Nephron progenitor cell (in vitro differentiated cells): ENCODE measurements at regions not wholly inside any gene's neighbourhood (a gene's known extent, or its start where the extent isn't known, plus 50 kb on each side); places are given as distances from the start of the nearest gene placed in this dataset.

ENCODE experiments used
- DNase-seq: peaks from one replicate; pipeline ENCODE4 v3.0.0; 2021
- H3K27ac Mint-ChIP-seq: 2 replicates; pipeline ENCODE4 v1.8.0; 2021; ENCODE audit warnings: mild to moderate bottlenecking, moderate library complexity, mixed read lengths
- H3K27me3 Mint-ChIP-seq: 2 replicates; pipeline ENCODE4 v1.8.0; 2021; ENCODE audit warnings: mild to moderate bottlenecking, low read depth, mixed read lengths; ENCODE audit not compliant: poor library complexity
- H3K36me3 Mint-ChIP-seq: 2 replicates; pipeline ENCODE4 v1.8.0; 2021; ENCODE audit warnings: low read depth, mixed read lengths
- H3K4me1 Mint-ChIP-seq: 2 replicates; pipeline ENCODE4 v1.8.0; 2021; ENCODE audit warnings: mixed read lengths
- H3K4me3 Mint-ChIP-seq: 2 replicates; pipeline ENCODE4 v1.8.0; 2021; ENCODE audit warnings: mild to moderate bottlenecking, moderate library complexity, mixed read lengths
- H3K9me3 Mint-ChIP-seq: 2 replicates; pipeline ENCODE4 v1.8.0; 2021; ENCODE audit warnings: mild to moderate bottlenecking, moderate library complexity, mixed read lengths
- TF ChIP-seq, protein P1 (sequence below): fragments of 200-600 bp; sonication (generic); IDR thresholded peaks from 2 replicates; pipeline ENCODE4 v1.5.0; 2021; ENCODE audit warnings: antibody characterized with exemption

DNA sequence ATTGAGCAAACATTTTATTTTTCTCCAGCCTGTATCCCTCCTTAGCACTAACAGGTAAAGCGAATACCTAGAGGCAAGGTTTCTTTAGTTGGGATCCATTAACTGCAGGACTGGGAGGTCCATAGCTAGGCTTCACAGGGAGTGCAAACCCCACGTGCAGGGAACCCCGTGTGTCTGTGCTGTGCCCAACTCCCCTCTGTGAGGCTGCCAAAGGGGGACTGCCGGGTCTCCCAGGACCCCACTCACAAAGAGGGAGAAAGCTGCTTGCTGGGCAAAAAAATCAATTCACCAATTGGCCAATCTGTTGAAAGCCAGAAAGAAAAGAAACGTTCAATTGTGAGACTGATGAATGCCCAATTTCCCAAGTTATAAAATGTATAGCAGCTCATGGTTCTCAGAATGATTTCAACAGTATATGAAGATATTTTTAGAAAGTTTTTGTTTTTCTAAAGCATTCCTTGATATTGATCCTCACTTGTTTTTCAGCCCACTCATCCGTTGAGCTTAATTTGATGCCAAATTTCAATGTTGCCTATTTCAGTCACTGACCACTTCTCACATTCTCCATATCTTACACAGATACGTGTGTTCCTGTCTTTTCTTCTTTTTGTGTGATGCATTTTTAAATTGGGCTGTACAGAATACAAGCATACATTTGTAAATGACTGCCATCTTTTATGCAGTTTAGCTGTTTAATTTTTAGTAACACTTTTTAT, 202.7 kb upstream of the PRSS58 start:
- H3K4me1 Mint-ChIP-seq, result no peaks in the 10 kb centered on the region
- no peak for DNase-seq
- H3K36me3 Mint-ChIP-seq, result no peaks in the 10 kb centered on the region
- H3K27ac Mint-ChIP-seq, result no peak overlapping the region
- no peaks in the 10 kb centered on the region for H3K9me3 Mint-ChIP-seq
- TF ChIP-seq, protein P1, sequence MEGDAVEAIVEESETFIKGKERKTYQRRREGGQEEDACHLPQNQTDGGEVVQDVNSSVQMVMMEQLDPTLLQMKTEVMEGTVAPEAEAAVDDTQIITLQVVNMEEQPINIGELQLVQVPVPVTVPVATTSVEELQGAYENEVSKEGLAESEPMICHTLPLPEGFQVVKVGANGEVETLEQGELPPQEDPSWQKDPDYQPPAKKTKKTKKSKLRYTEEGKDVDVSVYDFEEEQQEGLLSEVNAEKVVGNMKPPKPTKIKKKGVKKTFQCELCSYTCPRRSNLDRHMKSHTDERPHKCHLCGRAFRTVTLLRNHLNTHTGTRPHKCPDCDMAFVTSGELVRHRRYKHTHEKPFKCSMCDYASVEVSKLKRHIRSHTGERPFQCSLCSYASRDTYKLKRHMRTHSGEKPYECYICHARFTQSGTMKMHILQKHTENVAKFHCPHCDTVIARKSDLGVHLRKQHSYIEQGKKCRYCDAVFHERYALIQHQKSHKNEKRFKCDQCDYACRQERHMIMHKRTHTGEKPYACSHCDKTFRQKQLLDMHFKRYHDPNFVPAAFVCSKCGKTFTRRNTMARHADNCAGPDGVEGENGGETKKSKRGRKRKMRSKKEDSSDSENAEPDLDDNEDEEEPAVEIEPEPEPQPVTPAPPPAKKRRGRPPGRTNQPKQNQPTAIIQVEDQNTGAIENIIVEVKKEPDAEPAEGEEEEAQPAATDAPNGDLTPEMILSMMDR, result no peak
- H3K27me3 Mint-ChIP-seq, result peaks cover 9% of the 10 kb centered on the region
- H3K4me3 Mint-ChIP-seq, result no peak overlapping the region

DNA sequence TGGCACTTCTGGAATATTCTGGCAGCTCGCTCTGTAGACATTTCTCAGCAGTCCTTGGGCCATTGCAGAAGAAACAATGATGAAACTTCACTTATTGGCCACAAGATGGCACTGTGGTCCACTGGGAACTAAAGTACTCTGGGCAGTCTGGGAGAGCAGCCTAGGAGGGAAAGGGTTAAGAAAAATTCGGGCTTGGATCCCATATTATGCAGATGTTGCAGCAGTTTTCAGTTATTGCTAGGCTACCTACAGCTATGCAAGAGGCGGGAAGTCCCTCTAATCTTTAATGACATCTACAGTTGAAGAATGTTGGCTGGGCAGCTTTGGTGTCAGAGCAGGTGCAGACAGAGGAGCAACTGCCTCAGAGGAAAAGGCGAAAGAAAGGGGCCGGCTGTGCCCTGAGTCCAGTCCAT, 201.7 kb upstream of the PRSS58 start:
- H3K27ac Mint-ChIP-seq, result no peak overlapping the region
- DNase-seq, result peak; percentile 27
- H3K36me3 Mint-ChIP-seq, result no peaks in the 10 kb centered on the region
- TF ChIP-seq, protein P1, result peak; percentile 74
- no peak overlapping the region for H3K4me3 Mint-ChIP-seq
- no peaks in the 10 kb centered on the region for H3K4me1 Mint-ChIP-seq
- peaks cover 9% of the 10 kb centered on the region for H3K27me3 Mint-ChIP-seq
- H3K9me3 Mint-ChIP-seq, result no peaks in the 10 kb centered on the region

DNA sequence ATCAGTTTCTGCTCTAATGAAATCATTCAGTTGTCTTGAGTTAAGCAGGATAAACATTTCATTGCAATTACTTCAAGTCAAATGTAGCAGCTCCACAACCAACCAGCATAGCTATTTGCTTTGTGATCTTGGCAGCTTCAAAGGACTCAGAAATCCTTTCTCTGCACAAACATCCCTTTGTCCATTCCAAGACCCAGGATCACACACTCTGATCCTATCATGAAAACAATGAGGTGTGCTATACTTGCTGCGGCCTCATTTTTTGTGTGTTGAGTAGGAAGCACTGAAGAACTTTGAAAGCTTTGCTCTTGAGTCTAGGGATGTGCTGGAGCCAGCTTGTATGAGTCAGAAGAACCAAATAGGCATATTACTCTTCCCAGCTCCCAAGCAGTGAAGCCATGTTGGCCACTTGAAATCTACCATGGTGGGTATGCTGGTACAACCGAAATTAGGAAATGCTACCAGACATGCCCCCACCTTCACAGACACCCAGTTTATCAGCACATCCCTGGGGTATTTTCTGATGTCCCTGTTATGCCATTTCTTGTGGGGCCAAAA, 199.4 kb upstream of the PRSS58 start:
- Mint-ChIP-seq H3K27ac (no peak overlapping the region), H3K36me3 (no peaks in the 10 kb centered on the region), H3K9me3 (no peaks in the 10 kb centered on the region), H3K27me3 (peaks cover 12% of the 10 kb centered on the region), H3K4me3 (no peak overlapping the region), H3K4me1 (no peaks in the 10 kb centered on the region)
- TF ChIP-seq, protein P1, result no peak
- DNase-seq, result no peak

DNA sequence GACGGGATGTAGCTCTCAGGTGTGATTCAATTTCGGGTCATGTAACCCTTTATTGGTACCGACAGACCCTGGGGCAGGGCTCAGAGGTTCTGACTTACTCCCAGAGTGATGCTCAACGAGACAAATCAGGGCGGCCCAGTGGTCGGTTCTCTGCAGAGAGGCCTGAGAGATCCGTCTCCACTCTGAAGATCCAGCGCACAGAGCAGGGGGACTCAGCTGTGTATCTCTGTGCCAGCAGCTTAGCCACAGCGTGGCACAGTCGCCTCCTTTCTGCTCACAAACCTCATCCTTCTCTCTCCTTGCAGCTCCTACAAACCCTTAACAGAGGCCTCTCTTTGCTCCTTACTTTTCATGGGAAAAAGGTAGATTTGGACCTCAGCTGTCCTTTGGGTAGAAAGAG, 197.5 kb upstream of the PRSS58 start:
- no peaks in the 10 kb centered on the region for H3K4me1 Mint-ChIP-seq
- H3K27ac Mint-ChIP-seq, result no peak overlapping the region
- peaks cover 9% of the 10 kb centered on the region for H3K27me3 Mint-ChIP-seq
- TF ChIP-seq, protein P1, result no peak
- DNase-seq, result no peak
- no peaks in the 10 kb centered on the region for H3K36me3 Mint-ChIP-seq
- no peak overlapping the region for H3K4me3 Mint-ChIP-seq
- no peaks in the 10 kb centered on the region for H3K9me3 Mint-ChIP-seq

DNA sequence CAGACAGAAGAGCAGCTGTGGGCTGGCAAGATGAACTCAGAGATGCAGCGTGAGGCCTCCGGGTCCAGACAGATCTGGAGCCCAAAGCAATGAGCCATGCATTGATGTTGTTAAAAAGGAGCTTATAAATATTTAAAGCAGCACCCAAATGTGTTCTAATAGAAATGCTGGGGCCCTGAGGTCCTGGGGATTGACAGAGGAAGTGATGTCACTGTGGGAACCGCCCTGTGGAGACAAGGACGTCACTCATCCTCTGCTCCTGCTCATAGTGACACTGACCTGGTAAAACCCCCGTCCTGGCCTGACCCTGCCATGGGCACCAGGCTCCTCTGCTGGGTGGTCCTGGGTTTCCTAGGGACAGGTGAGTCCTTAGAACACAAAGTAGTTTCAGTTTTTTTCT, 197.0 kb upstream of the PRSS58 start:
- H3K36me3 Mint-ChIP-seq, result no peaks in the 10 kb centered on the region
- H3K4me1 Mint-ChIP-seq, result no peaks in the 10 kb centered on the region
- no peak overlapping the region for H3K4me3 Mint-ChIP-seq
- no peaks in the 10 kb centered on the region for H3K9me3 Mint-ChIP-seq
- no peak overlapping the region for H3K27ac Mint-ChIP-seq
- TF ChIP-seq, protein P1, result no peak
- DNase-seq, result no peak
- H3K27me3 Mint-ChIP-seq, result peaks cover 9% of the 10 kb centered on the region

DNA sequence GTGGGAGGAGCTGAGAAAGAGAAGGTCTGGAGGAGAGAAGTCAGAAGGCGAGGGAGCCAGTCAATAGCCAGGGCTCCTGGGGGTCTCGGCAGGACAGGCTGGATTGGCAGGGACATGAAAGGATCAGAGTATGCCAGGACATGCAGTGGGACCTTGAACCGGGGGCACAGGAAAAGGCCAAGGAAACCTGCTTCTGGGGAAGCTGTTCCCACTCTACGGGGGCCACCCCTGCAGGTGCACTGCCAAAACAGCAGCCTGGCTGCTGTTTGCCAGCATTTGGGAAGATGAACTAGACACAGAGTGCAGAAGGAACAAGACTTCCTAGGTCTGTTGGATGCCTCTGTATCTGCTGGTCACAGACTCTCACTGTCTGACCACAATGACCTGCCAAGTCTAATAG, 194.9 kb upstream of the PRSS58 start:
- DNase-seq, result no peak
- TF ChIP-seq, protein P1, result no peak
- peaks cover 12% of the 10 kb centered on the region for H3K27me3 Mint-ChIP-seq

More for the DNA sequence above, 194.9 kb upstream of the PRSS58 start:
- Mint-ChIP-seq H3K36me3 (no peaks in the 10 kb centered on the region), H3K9me3 (no peaks in the 10 kb centered on the region), H3K4me3 (no peak overlapping the region), H3K27ac (no peak overlapping the region), H3K4me1 (no peaks in the 10 kb centered on the region)
